ENCODE measurements at regions not wholly inside any gene's neighbourhood (a gene's known extent, or its start where the extent isn't known, plus 50 kb on each side); places are given as distances from the start of the nearest gene placed in this dataset.

- Histone ChIP-seq H3K36me3 (ENCODE audit: low read depth) (no peaks in the 10 kb centered on the region), H3K4me1 (ENCODE audit: insufficient read depth, poor library complexity, severe bottlenecking) (no peaks in the 10 kb centered on the region), H3K27ac (ENCODE audit: poor library complexity, severe bottlenecking) (no peak overlapping the region), H3K27me3 (ENCODE audit: insufficient read depth, poor library complexity, severe bottlenecking) (no peaks in the 10 kb centered on the region), H3K9me3 (ENCODE audit: severe bottlenecking) (no peaks in the 10 kb centered on the region), H3K4me3 (ENCODE audit: severe bottlenecking) (no peak overlapping the region)
- no peak for ATAC-seq (ENCODE audit: low read depth)
- TF ChIP-seq CTCF (IDR thresholded peaks at IDR 0.05; ENCODE audit: poor library complexity, severe bottlenecking): no peak
- no peak for DNase-seq (ENCODE audit: low spot score)
Observed at GRCh38 chr12:92524489-92524888, 178.3 kb upstream of the PLEKHG7 start.

- H3K4me3 ChIP-seq (ENCODE audit: severe bottlenecking): no peak overlapping the region
- peaks cover 7% of the 10 kb centered on the region for H3K4me1 ChIP-seq (ENCODE audit: insufficient read depth, poor library complexity, severe bottlenecking)
- no peaks in the 10 kb centered on the region for H3K9me3 ChIP-seq (ENCODE audit: severe bottlenecking)
- TF ChIP-seq CTCF (IDR thresholded peaks at IDR 0.05; ENCODE audit: poor library complexity, severe bottlenecking): no peak
- no peak for DNase-seq (ENCODE audit: low spot score)
- H3K27ac ChIP-seq (ENCODE audit: poor library complexity, severe bottlenecking): no peak overlapping the region
- ATAC-seq (ENCODE audit: low read depth): no peak
- no peaks in the 10 kb centered on the region for H3K27me3 ChIP-seq (ENCODE audit: insufficient read depth, poor library complexity, severe bottlenecking)
- no peaks in the 10 kb centered on the region for H3K36me3 ChIP-seq (ENCODE audit: low read depth)
Observed at GRCh38 chr12:92520511-92520910, 182.3 kb upstream of the PLEKHG7 start.

- no peaks in the 10 kb centered on the region for H3K9me3 ChIP-seq (ENCODE audit: severe bottlenecking)
- no peak for TF ChIP-seq CTCF (IDR thresholded peaks at IDR 0.05; ENCODE audit: poor library complexity, severe bottlenecking)
- no peak overlapping the region for H3K27ac ChIP-seq (ENCODE audit: poor library complexity, severe bottlenecking)
- H3K4me1 ChIP-seq (ENCODE audit: insufficient read depth, poor library complexity, severe bottlenecking): peaks cover 7% of the 10 kb centered on the region
- DNase-seq (ENCODE audit: low spot score) (no peak), ATAC-seq (ENCODE audit: low read depth) (no peak)
- no peaks in the 10 kb centered on the region for H3K36me3 ChIP-seq (ENCODE audit: low read depth)
- no peak overlapping the region for H3K4me3 ChIP-seq (ENCODE audit: severe bottlenecking)
- H3K27me3 ChIP-seq (ENCODE audit: insufficient read depth, poor library complexity, severe bottlenecking): no peaks in the 10 kb centered on the region
Observed at GRCh38 chr12:92519284-92519683, 183.5 kb upstream of the PLEKHG7 start.

GRCh38 chr12:92518071-92518470, 184.7 kb upstream of the PLEKHG7 start:
- no peaks in the 10 kb centered on the region for H3K36me3 ChIP-seq (ENCODE audit: low read depth)
- DNase-seq (ENCODE audit: low spot score) (no peak), ATAC-seq (ENCODE audit: low read depth) (no peak)
- no peak for TF ChIP-seq CTCF (IDR thresholded peaks at IDR 0.05; ENCODE audit: poor library complexity, severe bottlenecking)
- H3K4me3 ChIP-seq (ENCODE audit: severe bottlenecking): no peak overlapping the region
- no peaks in the 10 kb centered on the region for H3K27me3 ChIP-seq (ENCODE audit: insufficient read depth, poor library complexity, severe bottlenecking)
- H3K9me3 ChIP-seq (ENCODE audit: severe bottlenecking): no peaks in the 10 kb centered on the region
- no peak overlapping the region for H3K27ac ChIP-seq (ENCODE audit: poor library complexity, severe bottlenecking)
- H3K4me1 ChIP-seq (ENCODE audit: insufficient read depth, poor library complexity, severe bottlenecking): peaks cover 7% of the 10 kb centered on the region

- ATAC-seq (ENCODE audit: low read depth) (peak; percentile 100), DNase-seq (ENCODE audit: low spot score) (no peak)
- no peak for TF ChIP-seq CTCF (IDR thresholded peaks at IDR 0.05; ENCODE audit: poor library complexity, severe bottlenecking)
- H3K27ac ChIP-seq (ENCODE audit: poor library complexity, severe bottlenecking): no peak overlapping the region
- no peaks in the 10 kb centered on the region for H3K27me3 ChIP-seq (ENCODE audit: insufficient read depth, poor library complexity, severe bottlenecking)
- peaks cover 7% of the 10 kb centered on the region for H3K4me1 ChIP-seq (ENCODE audit: insufficient read depth, poor library complexity, severe bottlenecking)
- H3K36me3 ChIP-seq (ENCODE audit: low read depth): no peaks in the 10 kb centered on the region
- H3K4me3 ChIP-seq (ENCODE audit: severe bottlenecking): no peak overlapping the region
- no peaks in the 10 kb centered on the region for H3K9me3 ChIP-seq (ENCODE audit: severe bottlenecking)
Observed at GRCh38 chr12:92516277-92516600, 186.6 kb upstream of the PLEKHG7 start.
